Stimulated activated CD4-positive, alpha-beta T cell treated with anti-CD3 and anti-CD28 coated beads, Interleukin-2, amount 100 ng/mL, for 24 hours (primary cell): ENCODE measurements at regions not wholly inside any gene's neighbourhood (a gene's known extent, or its start where the extent isn't known, plus 50 kb on each side); places are given as distances from the start of the nearest gene placed in this dataset.
"Not testable (repeated sequence)": the region's sequence is repeated elsewhere in the genome, so short reads cannot be mapped to it uniquely, and the experiment has no call there.

Source experiments
- DNase-seq, 2 donors: peaks; one replicate each; pipeline ENCODE4 v3.0.0-alpha.2; 2020

- DNase-seq, result no peak
These were observed 202.0 kb downstream of the UBE3A start for GRCh38 chr15:25236861-25237155.

GRCh38 chr15:25237291-25237978 is 201.4 kb downstream of the UBE3A start:
- DNase-seq, result no peak

- no peak for DNase-seq
These were observed 200.7 kb downstream of the UBE3A start for GRCh38 chr15:25238126-25238525.

GRCh38 chr15:25238716-25239470 is 199.9 kb downstream of the UBE3A start:
- DNase-seq, result no peak

- DNase-seq, result no peak
These were observed 199.1 kb downstream of the UBE3A start for GRCh38 chr15:25239471-25240345.

- DNase-seq, result no peak
These were observed 198.3 kb downstream of the UBE3A start for GRCh38 chr15:25240461-25241021.

GRCh38 chr15:25241241-25241801 is 197.5 kb downstream of the UBE3A start:
- DNase-seq, result no peak

- peak in 1 of 2 donors; percentile 9 for DNase-seq
These were observed 196.5 kb downstream of the UBE3A start for GRCh38 chr15:25242166-25242879.

- DNase-seq, result peak in 1 of 2 donors; percentile 7
These were observed 195.6 kb downstream of the UBE3A start for GRCh38 chr15:25242957-25243799.

GRCh38 chr15:25243800-25244097 is 195.1 kb downstream of the UBE3A start:
- DNase-seq, result peak in 1 of 2 donors; percentile 8

GRCh38 chr15:25244731-25245585 is 193.9 kb downstream of the UBE3A start:
- DNase-seq, result peak in 1 of 2 donors; percentile 13

- peak in 1 of 2 donors; percentile 11 for DNase-seq
These were observed 192.8 kb downstream of the UBE3A start for GRCh38 chr15:25245801-25246622.

- no peak for DNase-seq
These were observed 192.0 kb downstream of the UBE3A start for GRCh38 chr15:25246641-25247406.

GRCh38 chr15:25247407-25248038 is 191.3 kb downstream of the UBE3A start:
- peak in 1 of 2 donors; percentile 5 for DNase-seq

- DNase-seq, result not testable (repeated sequence)
These were observed 190.7 kb downstream of the UBE3A start for GRCh38 chr15:25248087-25248486.

- peak in 1 of 2 donors; percentile 12 for DNase-seq
These were observed 190.1 kb downstream of the UBE3A start for GRCh38 chr15:25248583-25249235.

GRCh38 chr15:25249236-25250010 is 189.4 kb downstream of the UBE3A start:
- peak in 1 of 2 donors; percentile 8 for DNase-seq
